ENCODE measurements at regions not wholly inside any gene's neighbourhood (a gene's known extent, or its start where the extent isn't known, plus 50 kb on each side); places are given as distances from the start of the nearest gene placed in this dataset.

DNA sequence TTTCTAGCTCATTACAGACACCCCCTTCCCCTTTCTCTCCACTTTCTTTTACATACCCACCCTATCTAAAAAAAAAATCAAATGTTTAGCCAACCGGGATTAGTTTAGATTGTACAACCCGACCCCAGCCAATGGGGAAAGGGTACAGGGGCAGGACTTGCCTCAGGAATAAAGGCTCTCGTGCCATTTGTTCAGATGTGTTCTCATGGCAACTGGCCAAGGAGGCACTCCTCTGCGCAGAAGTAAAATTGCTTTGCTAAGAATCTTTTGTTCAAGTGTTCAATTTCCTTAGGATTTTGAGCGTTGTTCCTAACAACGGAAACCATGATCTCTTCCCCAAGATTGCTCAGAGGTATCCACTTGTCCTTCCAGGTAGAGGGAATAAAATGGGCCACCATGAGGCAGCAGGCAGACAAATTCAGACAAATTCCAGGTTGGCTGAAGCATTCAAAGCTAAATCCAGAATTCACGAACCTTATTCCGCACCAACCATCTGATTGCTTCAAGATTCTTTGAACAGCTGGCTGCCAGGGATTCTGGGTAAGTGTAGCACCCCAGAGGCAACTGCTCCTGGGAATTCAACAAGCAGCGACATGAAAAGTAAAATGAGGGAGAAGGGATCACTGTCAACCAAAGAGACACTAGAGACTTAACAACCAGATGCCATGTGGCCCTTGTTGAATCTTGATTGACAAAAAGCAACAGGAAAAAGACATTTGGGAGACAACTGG, 431.8 kb downstream of the PREX1 start:
- no peak for DNase-seq (ENCODE audit: low read depth, low spot score)
- H3K9me3 ChIP-seq (ENCODE audit: control insufficient read depth, insufficient read depth, low read length) = no peaks in the 10 kb centered on the region
- WGBS (ENCODE audit: insufficient coverage, insufficient read length) = no CpG with 5 or more reads among the region's 9 CpGs
- no peaks in the 10 kb centered on the region for H3K27me3 ChIP-seq (ENCODE audit: control insufficient read depth, insufficient read depth, low read length)
- no peaks in the 10 kb centered on the region for H3K36me3 ChIP-seq (ENCODE audit: control insufficient read depth, insufficient read depth, low read length)
- H3K27ac ChIP-seq (ENCODE audit: low read length) = no peak overlapping the region
- no peaks in the 10 kb centered on the region; the same call in 1 of the 2 replicates for H3K4me1 ChIP-seq (ENCODE audit: control insufficient read depth, insufficient read depth, low read length)
- no peak overlapping the region for H3K4me3 ChIP-seq (ENCODE audit: low read length)

GRCh38 chr20:48394415-48395081, 433.3 kb downstream of the PREX1 start:
- no peaks in the 10 kb centered on the region for H3K27me3 ChIP-seq (ENCODE audit: control insufficient read depth, insufficient read depth, low read length)
- H3K27ac ChIP-seq (ENCODE audit: low read length) = no peak overlapping the region
- WGBS (ENCODE audit: insufficient coverage, insufficient read length) = no CpG with 5 or more reads among the region's 9 CpGs
- no peak for DNase-seq (ENCODE audit: low read depth, low spot score)
- no peaks in the 10 kb centered on the region for H3K36me3 ChIP-seq (ENCODE audit: control insufficient read depth, insufficient read depth, low read length)
- no peaks in the 10 kb centered on the region; the same call in 1 of the 2 replicates for H3K4me1 ChIP-seq (ENCODE audit: control insufficient read depth, insufficient read depth, low read length)
- H3K4me3 ChIP-seq (ENCODE audit: low read length) = no peak overlapping the region
- no peaks in the 10 kb centered on the region for H3K9me3 ChIP-seq (ENCODE audit: control insufficient read depth, insufficient read depth, low read length)

DNA sequence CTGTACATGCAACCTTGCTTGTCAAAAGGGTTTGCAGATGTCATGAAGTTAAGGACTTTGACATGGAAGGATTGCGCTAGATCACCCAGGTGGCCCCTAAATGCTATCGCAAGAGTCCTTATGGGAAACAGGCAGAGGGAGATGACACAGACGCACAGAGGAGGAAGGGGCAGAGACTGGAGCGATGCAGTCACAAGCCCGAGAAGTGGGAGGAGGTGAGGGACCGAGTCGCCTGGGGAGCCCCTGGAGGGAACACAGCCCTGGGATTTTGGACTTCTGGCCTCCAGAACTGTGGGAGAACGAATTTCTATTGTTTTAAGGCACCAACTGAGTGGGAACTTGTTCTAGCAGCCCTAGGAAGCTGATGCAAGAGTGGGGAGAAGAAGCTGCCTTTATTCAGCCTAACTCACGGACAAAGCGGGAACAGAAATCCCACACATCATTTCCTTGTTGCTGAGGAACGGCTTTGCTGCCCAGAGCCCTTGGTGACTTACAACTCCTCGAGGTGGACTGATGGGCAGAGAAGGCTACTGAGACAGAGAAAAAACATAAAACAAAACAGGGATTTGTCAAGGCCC, 434.0 kb downstream of the PREX1 start:
- H3K27me3 ChIP-seq (ENCODE audit: control insufficient read depth, insufficient read depth, low read length) = no peaks in the 10 kb centered on the region
- WGBS (ENCODE audit: insufficient coverage, insufficient read length) = no CpG with 5 or more reads among the region's 12 CpGs
- no peak overlapping the region for H3K4me3 ChIP-seq (ENCODE audit: low read length)
- H3K36me3 ChIP-seq (ENCODE audit: control insufficient read depth, insufficient read depth, low read length) = no peaks in the 10 kb centered on the region
- H3K4me1 ChIP-seq (ENCODE audit: control insufficient read depth, insufficient read depth, low read length) = no peaks in the 10 kb centered on the region; the same call in 1 of the 2 replicates
- no peaks in the 10 kb centered on the region for H3K9me3 ChIP-seq (ENCODE audit: control insufficient read depth, insufficient read depth, low read length)
- DNase-seq (ENCODE audit: low read depth, low spot score) = no peak
- H3K27ac ChIP-seq (ENCODE audit: low read length) = no peak overlapping the region

- Histone ChIP-seq H3K4me3 (ENCODE audit: low read length) (no peak overlapping the region), H3K27ac (ENCODE audit: low read length) (no peak overlapping the region), H3K27me3 (ENCODE audit: control insufficient read depth, insufficient read depth, low read length) (no peaks in the 10 kb centered on the region), H3K9me3 (ENCODE audit: control insufficient read depth, insufficient read depth, low read length) (no peaks in the 10 kb centered on the region), H3K4me1 (ENCODE audit: control insufficient read depth, insufficient read depth, low read length) (no peaks in the 10 kb centered on the region), H3K36me3 (ENCODE audit: control insufficient read depth, insufficient read depth, low read length) (no peaks in the 10 kb centered on the region)
- no peak for DNase-seq (ENCODE audit: low read depth, low spot score)
- no CpG with 5 or more reads among the region's 8 CpGs for WGBS (ENCODE audit: insufficient coverage, insufficient read length)
These were observed 434.5 kb downstream of the PREX1 start for GRCh38 chr20:48393311-48393685.

DNA sequence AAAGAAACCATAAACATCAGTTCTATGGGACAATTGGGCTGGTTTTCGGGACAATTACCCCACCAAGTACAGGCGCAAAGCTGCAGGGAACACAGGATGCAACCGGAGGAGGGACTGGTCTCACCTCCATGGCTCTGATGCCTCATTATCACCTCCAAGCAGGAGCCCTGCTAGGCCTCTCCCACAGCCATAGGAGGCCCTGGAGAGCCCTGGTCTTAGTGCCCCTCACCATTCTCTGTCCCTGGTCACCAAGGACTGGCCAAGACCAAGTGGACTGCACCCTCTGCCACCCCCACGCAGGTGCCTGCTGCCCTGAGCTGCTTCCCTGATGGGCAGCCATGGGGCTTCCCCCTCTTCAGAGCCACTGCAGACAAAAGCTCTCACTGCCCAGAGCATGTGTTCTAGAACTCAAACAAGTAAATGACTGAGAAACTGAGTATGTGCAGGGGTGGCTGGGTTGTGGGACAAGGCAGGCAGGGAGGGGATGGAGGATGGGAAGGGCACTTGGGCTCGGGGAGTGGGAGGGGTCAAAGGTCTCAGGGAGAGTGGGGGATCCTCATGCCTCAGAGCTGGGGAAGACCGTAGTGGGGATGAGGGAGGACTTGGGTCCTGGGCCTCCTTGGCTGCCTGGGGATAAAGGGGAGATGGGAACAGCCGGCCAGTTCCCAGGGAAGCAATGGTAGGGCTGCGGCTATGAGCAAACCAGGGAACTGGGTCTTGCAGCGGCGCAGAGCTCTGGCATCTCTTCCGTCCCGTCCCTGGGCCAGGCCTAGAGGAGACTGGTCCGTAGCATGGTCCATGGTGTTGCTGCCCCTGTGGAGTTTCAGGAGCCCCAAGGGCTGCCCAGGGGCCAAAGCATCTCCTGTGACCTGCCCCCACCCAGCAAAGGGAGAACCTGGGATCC, 435.1 kb downstream of the PREX1 start:
- Histone ChIP-seq H3K4me3 (ENCODE audit: low read length) (no peak overlapping the region), H3K36me3 (ENCODE audit: control insufficient read depth, insufficient read depth, low read length) (no peaks in the 10 kb centered on the region), H3K27me3 (ENCODE audit: control insufficient read depth, insufficient read depth, low read length) (no peaks in the 10 kb centered on the region), H3K27ac (ENCODE audit: low read length) (no peak overlapping the region), H3K4me1 (ENCODE audit: control insufficient read depth, insufficient read depth, low read length) (no peaks in the 10 kb centered on the region), H3K9me3 (ENCODE audit: control insufficient read depth, insufficient read depth, low read length) (no peaks in the 10 kb centered on the region)
- DNase-seq (ENCODE audit: low read depth, low spot score) = no peak
- WGBS (ENCODE audit: insufficient coverage, insufficient read length) = no CpG with 5 or more reads among the region's 13 CpGs

DNA sequence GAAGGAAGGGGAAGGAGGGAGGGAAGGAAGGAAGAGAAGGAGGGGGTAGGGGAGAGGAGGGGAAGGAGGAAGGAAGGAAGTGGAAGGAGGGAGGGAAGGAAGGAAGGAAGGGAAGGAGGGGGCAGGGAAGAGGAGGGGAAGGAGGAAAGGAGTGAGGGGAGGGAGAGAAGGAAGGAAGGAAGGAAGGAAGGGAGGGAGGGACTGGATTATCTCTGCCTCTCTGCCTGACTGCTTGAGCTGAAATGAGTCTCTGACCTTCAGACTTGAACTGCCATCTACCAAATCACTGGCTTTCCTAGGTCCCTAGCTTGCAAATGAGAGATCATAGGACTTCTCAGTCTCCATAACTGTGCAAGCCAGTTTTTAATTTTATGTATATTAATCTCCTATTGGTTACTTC, 436.8 kb downstream of the PREX1 start:
- H3K27me3 ChIP-seq (ENCODE audit: control insufficient read depth, insufficient read depth, low read length) = no peaks in the 10 kb centered on the region
- H3K36me3 ChIP-seq (ENCODE audit: control insufficient read depth, insufficient read depth, low read length) = no peaks in the 10 kb centered on the region
- no peaks in the 10 kb centered on the region for H3K4me1 ChIP-seq (ENCODE audit: control insufficient read depth, insufficient read depth, low read length)

GRCh38 chr20:48387675-48388074, 440.1 kb downstream of the PREX1 start:
- H3K36me3 ChIP-seq (ENCODE audit: control insufficient read depth, insufficient read depth, low read length) = no peaks in the 10 kb centered on the region
- no CpG with 5 or more reads among the region's 5 CpGs for WGBS (ENCODE audit: insufficient coverage, insufficient read length)
- DNase-seq (ENCODE audit: low read depth, low spot score) = no peak
- no peaks in the 10 kb centered on the region for H3K27me3 ChIP-seq (ENCODE audit: control insufficient read depth, insufficient read depth, low read length)
- no peak overlapping the region for H3K27ac ChIP-seq (ENCODE audit: low read length)
- peaks cover 1% of the 10 kb centered on the region; the same call in 1 of the 2 replicates for H3K4me1 ChIP-seq (ENCODE audit: control insufficient read depth, insufficient read depth, low read length)
- H3K9me3 ChIP-seq (ENCODE audit: control insufficient read depth, insufficient read depth, low read length) = no peaks in the 10 kb centered on the region
- no peak overlapping the region for H3K4me3 ChIP-seq (ENCODE audit: low read length)

More for the DNA sequence above, 436.8 kb downstream of the PREX1 start:
- H3K9me3 ChIP-seq (ENCODE audit: control insufficient read depth, insufficient read depth, low read length) = no peaks in the 10 kb centered on the region
- no peak overlapping the region for H3K27ac ChIP-seq (ENCODE audit: low read length)
- DNase-seq (ENCODE audit: low read depth, low spot score) = no peak
- H3K4me3 ChIP-seq (ENCODE audit: low read length) = no peak overlapping the region

GRCh38 chr20:48385527-48385926, 442.3 kb downstream of the PREX1 start:
- WGBS (ENCODE audit: insufficient coverage, insufficient read length) = 100% methylated on average over 4 of the region's 4 CpGs
- no peak overlapping the region for H3K4me3 ChIP-seq (ENCODE audit: low read length)
- H3K36me3 ChIP-seq (ENCODE audit: control insufficient read depth, insufficient read depth, low read length) = no peaks in the 10 kb centered on the region
- no peaks in the 10 kb centered on the region for H3K27me3 ChIP-seq (ENCODE audit: control insufficient read depth, insufficient read depth, low read length)
- no peaks in the 10 kb centered on the region for H3K9me3 ChIP-seq (ENCODE audit: control insufficient read depth, insufficient read depth, low read length)
- no peak overlapping the region for H3K27ac ChIP-seq (ENCODE audit: low read length)
- peaks cover 1% of the 10 kb centered on the region; the same call in 1 of the 2 replicates for H3K4me1 ChIP-seq (ENCODE audit: control insufficient read depth, insufficient read depth, low read length)
- no peak for DNase-seq (ENCODE audit: low read depth, low spot score)

DNA sequence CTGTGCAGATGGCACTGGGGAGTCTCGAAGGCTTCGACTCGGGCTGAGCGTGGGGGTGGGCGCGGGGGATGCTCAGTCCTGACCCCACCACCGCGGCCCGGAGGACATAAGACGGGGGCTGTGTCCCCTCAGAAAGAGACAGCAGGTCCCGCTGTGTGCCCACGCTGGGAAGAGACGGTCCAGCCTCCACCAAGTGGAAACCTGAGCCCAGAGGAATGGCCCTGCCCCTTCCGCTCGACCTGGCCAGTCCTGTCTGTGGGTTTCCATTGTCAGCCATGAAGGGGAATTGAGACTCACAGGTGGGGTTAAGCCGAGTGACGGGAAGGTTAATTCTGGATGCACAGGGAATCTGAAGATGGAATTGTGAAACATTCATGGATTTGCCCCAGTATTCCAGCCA, 442.7 kb downstream of the PREX1 start:
- Histone ChIP-seq H3K9me3 (ENCODE audit: control insufficient read depth, insufficient read depth, low read length) (no peaks in the 10 kb centered on the region), H3K27ac (ENCODE audit: low read length) (no peak overlapping the region), H3K4me1 (ENCODE audit: control insufficient read depth, insufficient read depth, low read length) (peaks cover 1% of the 10 kb centered on the region; the same call in 1 of the 2 replicates), H3K27me3 (ENCODE audit: control insufficient read depth, insufficient read depth, low read length) (no peaks in the 10 kb centered on the region), H3K4me3 (ENCODE audit: low read length) (no peak overlapping the region), H3K36me3 (ENCODE audit: control insufficient read depth, insufficient read depth, low read length) (no peaks in the 10 kb centered on the region)
- WGBS (ENCODE audit: insufficient coverage, insufficient read length) = no CpG with 5 or more reads among the region's 17 CpGs
- DNase-seq (ENCODE audit: low read depth, low spot score) = no peak

DNA sequence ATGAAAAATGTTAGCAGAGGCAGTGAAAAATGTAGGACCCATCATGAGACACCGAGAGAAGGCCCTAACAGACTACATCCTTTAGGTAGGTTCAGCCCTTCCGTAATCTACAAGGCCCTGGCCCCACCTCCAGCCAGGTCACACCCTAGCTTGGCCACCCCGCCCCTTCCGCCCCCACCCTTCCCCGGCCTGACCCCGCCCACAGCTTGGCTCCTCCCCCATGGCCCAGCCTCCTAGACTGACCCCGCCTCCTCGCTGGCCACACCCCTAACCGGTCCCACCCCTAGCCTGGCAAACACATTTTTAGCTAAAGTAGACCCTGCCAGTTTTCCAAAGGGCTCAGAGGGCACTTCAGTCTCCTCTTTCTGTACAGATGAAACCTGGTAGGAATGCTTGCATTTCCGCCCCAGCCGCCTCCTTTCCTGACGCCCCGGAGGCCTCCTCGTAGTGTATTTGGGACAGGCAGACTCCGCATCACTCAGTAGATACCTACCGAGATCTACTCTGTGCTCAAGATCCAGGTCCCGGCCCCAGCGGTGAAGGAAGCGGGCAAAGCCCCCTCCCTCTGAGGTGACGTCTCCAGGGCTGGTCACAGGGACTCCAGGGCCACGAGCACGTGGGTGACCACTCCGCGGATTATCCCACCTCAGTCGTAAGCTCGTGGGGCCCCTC, 443.5 kb downstream of the PREX1 start:
- DNase-seq (ENCODE audit: low read depth, low spot score) = no peak
- H3K9me3 ChIP-seq (ENCODE audit: control insufficient read depth, insufficient read depth, low read length) = no peaks in the 10 kb centered on the region
- no peak overlapping the region for H3K4me3 ChIP-seq (ENCODE audit: low read length)
- peaks cover 1% of the 10 kb centered on the region; the same call in 1 of the 2 replicates for H3K4me1 ChIP-seq (ENCODE audit: control insufficient read depth, insufficient read depth, low read length)
- no CpG with 5 or more reads among the region's 26 CpGs for WGBS (ENCODE audit: insufficient coverage, insufficient read length)
- no peaks in the 10 kb centered on the region for H3K27me3 ChIP-seq (ENCODE audit: control insufficient read depth, insufficient read depth, low read length)
- H3K27ac ChIP-seq (ENCODE audit: low read length) = no peak overlapping the region
- H3K36me3 ChIP-seq (ENCODE audit: control insufficient read depth, insufficient read depth, low read length) = no peaks in the 10 kb centered on the region
